K562 (cell line): ENCODE measurements at regions not wholly inside any gene's neighbourhood (a gene's known extent, or its start where the extent isn't known, plus 50 kb on each side); places are given as distances from the start of the nearest gene placed in this dataset.
"Not testable (repeated sequence)": the region's sequence is repeated elsewhere in the genome, so short reads cannot be mapped to it uniquely, and the experiment has no call there.

Experiments used
- ATAC-seq: fragments of 200-7000 bp; cut with Tn5 transposase; 3 replicates; pipeline ENCODE4 v1.9.1; 2020; ENCODE audit warnings: moderate library complexity
- BruUV-seq: library from RNA; stranded (reverse); fragments of 400-500 nt; replicated peaks from 2 replicates; lab custom pipeline; 2021; lab: Mats Ljungman, UMichigan
- CTCF ChIA-PET: fragments of 300-600 bp; formaldehyde crosslinking; extraction: SDS; loops from one replicate; lab custom pipeline; 2021; ENCODE audit warnings: low intra/inter-chr PET ratio; lab: Yijun Ruan, JAX
- POLR2A ChIA-PET: fragments of 300-600, 350-650 bp; sonication (Branson Sonifier 250); formaldehyde crosslinking; extraction: SDS; loops from one replicate; lab custom pipeline; 2021; ENCODE audit warnings: antibody characterized with exemption, inconsistent platforms; lab: Yijun Ruan, JAX
- DNase-seq, 4 experiments: peaks; one replicate each; pipeline versions ENCODE4 v3.0.0 to v3.0.0-alpha.2; 2011 to 2018; ENCODE audit warnings: low spot score in 3 of 4, mixed read lengths in 3 of 4; ENCODE audit errors: extremely low read depth in 1 of 4
- FAIRE-seq: peaks from 2 replicates; lab custom pipeline; 2011; peaks lifted over from hg19 to GRCh38; lab: Jason Lieb, UNC
- H2AFZ ChIP-seq: 2 replicates; pipeline ENCODE4 v1.6.0; 2011; ENCODE audit warnings: low read depth, low read length, control low read depth, inconsistent platforms
- H3K27ac ChIP-seq: fragments of 200-600 bp; 3 replicates; pipeline ENCODE4 v1.8.0; 2011; ENCODE audit warnings: low read depth, mild to moderate bottlenecking, control low read depth, inconsistent platforms, low read length, moderate library complexity, mixed read lengths; ENCODE audit errors: extremely low read depth
- H3K27me3 ChIP-seq, 2 experiments: fragments of 300-600 bp in 1 of 2; 2 replicates in 1 of 2; 3 replicates in 1 of 2; pipeline versions ENCODE4 v1.6.0 to v1.8.0; 2011; ENCODE audit warnings: inconsistent platforms in 2 of 2, low read length in 2 of 2, mild to moderate bottlenecking in 1 of 2, mixed read lengths in 1 of 2, moderate library complexity in 1 of 2; ENCODE audit not compliant: control insufficient read depth in 2 of 2, insufficient read depth in 2 of 2
- H3K36me3 ChIP-seq: fragments of 300-600 bp; 3 replicates; pipeline ENCODE4 v1.8.0; 2011; ENCODE audit warnings: mild to moderate bottlenecking, low read length, inconsistent platforms; ENCODE audit not compliant: control insufficient read depth, insufficient read depth
- H3K4me1 ChIP-seq, 2 experiments: fragments of 200-600 bp in 1 of 2; replicated peaks in 1 of 2; 2 replicates in 1 of 2; 3 replicates in 1 of 2; pipeline versions ENCODE4 v1.5.1 to v1.8.0; 2011; ENCODE audit warnings: inconsistent platforms in 2 of 2, low read length in 2 of 2, mild to moderate bottlenecking in 1 of 2, mixed read lengths in 1 of 2, moderate library complexity in 1 of 2; ENCODE audit not compliant: control insufficient read depth in 2 of 2, insufficient read depth in 2 of 2
- H3K4me2 ChIP-seq: 2 replicates; pipeline ENCODE4 v1.6.1; 2011; ENCODE audit warnings: low read length, control low read depth, inconsistent platforms, mixed read lengths; ENCODE audit not compliant: insufficient read depth
- H3K4me3 ChIP-seq: fragments of 200-600 bp; sonication (generic), shearing (Covaris generic); 2 replicates; pipeline ENCODE4 v1.5.1; 2016; ENCODE audit warnings: control low read depth, inconsistent platforms
- H3K79me2 ChIP-seq: fragments of 200-600 bp; 3 replicates; pipeline ENCODE4 v1.8.0; 2011; ENCODE audit warnings: low read length, inconsistent platforms; ENCODE audit not compliant: control insufficient read depth, insufficient read depth
- H3K9ac ChIP-seq, 2 experiments: 2 replicates each; pipeline versions ENCODE4 v1.6.0 to v1.6.1; 2011; ENCODE audit warnings: low read depth in 2 of 2, low read length in 2 of 2, control low read depth in 1 of 2, inconsistent platforms in 1 of 2, mild to moderate bottlenecking in 1 of 2, mixed read lengths in 1 of 2; ENCODE audit not compliant: insufficient read depth in 1 of 2
- H3K9me1 ChIP-seq: one replicate; pipeline ENCODE4 v1.6.0; 2011; ENCODE audit warnings: inconsistent platforms, mild to moderate bottlenecking, low read length, moderate library complexity; ENCODE audit not compliant: control insufficient read depth, insufficient read depth
- H3K9me3 ChIP-seq: replicated peaks from 2 replicates; pipeline ENCODE4 v1.5.1; 2011; ENCODE audit warnings: low read depth, low read length, inconsistent platforms; ENCODE audit not compliant: control insufficient read depth, insufficient read depth
- H4K20me1 ChIP-seq: replicated peaks from 2 replicates; pipeline ENCODE4 v1.6.1; 2011; ENCODE audit warnings: low read length, inconsistent platforms, mixed read lengths; ENCODE audit not compliant: control insufficient read depth, insufficient read depth
- ELF4 ChIP-seq: fragments of 450-650 bp; formaldehyde crosslinking; IDR thresholded peaks from 2 replicates; pipeline ENCODE4 v1.4.0; 2022; ENCODE audit warnings: missing genetic modification characterization
- NCOA2 ChIP-seq, 2 experiments: fragments of 450-650 bp; IDR thresholded peaks; 2 replicates each; pipeline ENCODE4 v1.6.1; 2018; ENCODE audit warnings: mild to moderate bottlenecking in 2 of 2, moderate library complexity in 1 of 2; ENCODE audit not compliant: partially characterized antibody in 2 of 2
- NCOR1 ChIP-seq: fragments of 450-650 bp; IDR thresholded peaks from 2 replicates; pipeline ENCODE4 v1.6.1; 2016; ENCODE audit warnings: mild to moderate bottlenecking, moderate library complexity
- ZNF253 ChIP-seq: fragments of 250-450 bp; sonication (Bioruptor Pico); conservative IDR thresholded peaks from 2 replicates; pipeline ENCODE4 v1.6.1; 2021; ENCODE audit warnings: mild to moderate bottlenecking
- WGBS: fragments of 100-300 bp; shearing (Covaris generic); methylation state at CpG from one replicate; pipeline ENCODE4 v1.1.6; 2016; ENCODE audit warnings: low coverage, mixed read lengths; ENCODE audit not compliant: insufficient coverage; ENCODE audit errors: missing lambda C conversion rate; 5-methylcytosine and 5-hydroxymethylcytosine counted together
- in situ Hi-C: fragments of 300-500 bp; cut with MboI; formaldehyde crosslinking; loops from 4 replicates; pipeline ENCODE4 v1.15.0; 2018; ENCODE audit warnings: inconsistent platforms, mixed read lengths
- intact Hi-C: fragments of 100-400 bp; cut with micrococcal nuclease; formaldehyde crosslinking; loops from 2 replicates; pipeline ENCODE4 v1.14.2; 2022
- TF ChIP-seq, protein P1 (sequence below): sonication (generic); formaldehyde crosslinking; IDR thresholded peaks from 2 replicates; pipeline ENCODE4 v1.8.0; 2022; ENCODE audit warnings: missing genetic modification reagents, mild to moderate bottlenecking, borderline replicate concordance

DNA sequence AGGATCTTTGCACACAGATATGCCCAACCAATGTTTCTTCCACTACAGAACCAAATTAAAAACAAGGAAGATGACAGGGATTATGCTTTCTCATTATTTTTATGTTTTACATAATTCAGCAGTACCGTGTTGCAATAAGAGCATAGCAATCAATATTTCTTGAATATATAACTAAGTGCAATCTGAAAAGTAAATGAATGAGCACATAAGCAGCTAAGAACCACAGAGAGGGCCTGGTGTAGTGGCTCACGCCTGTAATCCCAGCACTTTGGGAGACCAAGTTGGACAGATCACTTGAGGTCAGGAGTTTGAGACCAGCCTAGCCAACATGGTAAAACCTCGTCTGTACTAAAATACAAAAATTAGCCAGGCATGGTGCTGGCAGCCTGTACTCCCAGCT is 423.7 kb downstream of the MRPL39 start (continued):
- TF ChIP-seq, protein P1, sequence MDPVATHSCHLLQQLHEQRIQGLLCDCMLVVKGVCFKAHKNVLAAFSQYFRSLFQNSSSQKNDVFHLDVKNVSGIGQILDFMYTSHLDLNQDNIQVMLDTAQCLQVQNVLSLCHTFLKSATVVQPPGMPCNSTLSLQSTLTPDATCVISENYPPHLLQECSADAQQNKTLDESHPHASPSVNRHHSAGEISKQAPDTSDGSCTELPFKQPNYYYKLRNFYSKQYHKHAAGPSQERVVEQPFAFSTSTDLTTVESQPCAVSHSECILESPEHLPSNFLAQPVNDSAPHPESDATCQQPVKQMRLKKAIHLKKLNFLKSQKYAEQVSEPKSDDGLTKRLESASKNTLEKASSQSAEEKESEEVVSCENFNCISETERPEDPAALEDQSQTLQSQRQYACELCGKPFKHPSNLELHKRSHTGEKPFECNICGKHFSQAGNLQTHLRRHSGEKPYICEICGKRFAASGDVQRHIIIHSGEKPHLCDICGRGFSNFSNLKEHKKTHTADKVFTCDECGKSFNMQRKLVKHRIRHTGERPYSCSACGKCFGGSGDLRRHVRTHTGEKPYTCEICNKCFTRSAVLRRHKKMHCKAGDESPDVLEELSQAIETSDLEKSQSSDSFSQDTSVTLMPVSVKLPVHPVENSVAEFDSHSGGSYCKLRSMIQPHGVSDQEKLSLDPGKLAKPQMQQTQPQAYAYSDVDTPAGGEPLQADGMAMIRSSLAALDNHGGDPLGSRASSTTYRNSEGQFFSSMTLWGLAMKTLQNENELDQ: no peak
- TF ChIP-seq NCOA2 (IDR thresholded peaks at IDR 0.05; ENCODE audit: partially characterized antibody in 2 of 2) (no peak), ELF4 (CRISPR knock-in tag) (no peak), NCOR1 (no peak), ZNF253 (no peak)

DNA sequence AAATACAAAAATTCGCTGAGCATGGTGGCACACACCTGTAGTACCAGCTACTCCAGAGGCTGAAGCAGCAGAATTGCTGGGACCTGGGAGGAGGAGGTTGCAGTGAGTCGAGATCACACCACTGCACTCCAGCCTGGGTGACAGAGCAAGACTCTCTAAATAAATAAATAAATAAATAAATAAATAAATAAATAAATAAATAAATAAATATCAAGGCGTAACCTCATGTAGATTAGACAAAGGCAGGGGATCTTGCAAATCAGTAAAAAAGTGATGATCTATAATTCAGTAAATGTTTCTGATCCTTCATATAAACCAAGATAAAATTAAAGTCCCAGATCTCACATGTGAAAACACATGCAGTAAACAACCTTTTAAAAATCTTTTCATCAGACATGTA is 425.6 kb downstream of the MRPL39 start:
- intact Hi-C loops, H3K9ac ChIP-seq, H3K4me2 ChIP-seq, H3K27me3 ChIP-seq, DNase-seq, CTCF ChIA-PET, in situ Hi-C loops, H3K9me1 ChIP-seq, FAIRE-seq, H4K20me1 ChIP-seq, H3K4me1 ChIP-seq, BruUV-seq, H2AFZ ChIP-seq, H3K36me3 ChIP-seq, H3K4me3 ChIP-seq, POLR2A ChIA-PET, H3K27ac ChIP-seq, H3K9me3 ChIP-seq, ATAC-seq, H3K79me2 ChIP-seq: not testable (repeated sequence)
- 0% methylated on average over 2 of the region's 3 CpGs for WGBS
